OCI-LY1 (cell line): ENCODE measurements at regions not wholly inside any gene's neighbourhood (a gene's known extent, or its start where the extent isn't known, plus 50 kb on each side); places are given as distances from the start of the nearest gene placed in this dataset.

ENCODE experiments used
- EZH2 ChIP-seq: fragments of 200-600 bp; sonication (generic), shearing (Covaris generic); IDR thresholded peaks from 2 replicates; pipeline ENCODE4 v1.8.0; 2017; ENCODE audit warnings: borderline replicate concordance, mixed run types, mild to moderate bottlenecking, antibody characterized with exemption, low read length, moderate library complexity, mixed read lengths
- TF ChIP-seq, protein P1 (sequence below): fragments of 200-600 bp; sonication (generic), shearing (Covaris generic); IDR thresholded peaks from 2 replicates; pipeline ENCODE4 v1.5.1; 2017; ENCODE audit warnings: mild to moderate bottlenecking, antibody characterized with exemption, low read length, moderate library complexity, mixed read lengths

DNA sequence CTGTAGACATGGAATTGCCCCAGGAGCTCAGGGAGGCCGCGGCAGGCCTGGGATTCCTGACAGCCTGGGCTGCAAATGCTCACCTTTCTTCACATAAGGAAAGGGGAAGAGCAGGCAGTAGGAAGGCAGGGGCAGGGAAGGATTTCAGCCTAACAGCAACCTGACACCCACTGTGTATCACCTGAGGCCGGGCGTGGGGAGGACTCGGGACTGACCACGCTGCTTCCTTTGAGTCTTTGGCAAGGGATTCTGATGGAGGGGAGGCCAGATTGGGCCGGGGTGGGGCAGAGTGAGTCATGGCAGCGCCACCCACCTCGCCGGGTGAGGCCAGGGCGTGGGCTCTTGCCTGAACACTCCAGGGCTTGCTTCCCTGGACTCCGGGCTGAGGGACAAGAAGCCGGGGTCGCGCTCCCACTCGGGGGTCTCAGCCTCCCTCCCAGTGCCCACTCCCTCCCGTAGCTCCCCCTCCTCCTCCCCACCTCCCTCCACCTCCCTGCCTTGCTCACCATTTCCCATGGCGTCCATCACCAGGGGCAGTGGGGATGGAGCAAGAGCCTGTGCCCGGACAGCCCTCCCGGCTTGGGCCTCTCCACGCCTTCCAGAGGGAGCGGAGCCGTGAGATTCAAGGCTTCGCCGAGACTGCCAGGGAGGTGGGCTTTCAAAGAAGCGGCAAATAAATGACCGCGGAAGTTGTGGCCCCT lies 247.9 kb upstream of the RTL1 start:
- TF ChIP-seq EZH2 = no peak
- TF ChIP-seq, protein P1, sequence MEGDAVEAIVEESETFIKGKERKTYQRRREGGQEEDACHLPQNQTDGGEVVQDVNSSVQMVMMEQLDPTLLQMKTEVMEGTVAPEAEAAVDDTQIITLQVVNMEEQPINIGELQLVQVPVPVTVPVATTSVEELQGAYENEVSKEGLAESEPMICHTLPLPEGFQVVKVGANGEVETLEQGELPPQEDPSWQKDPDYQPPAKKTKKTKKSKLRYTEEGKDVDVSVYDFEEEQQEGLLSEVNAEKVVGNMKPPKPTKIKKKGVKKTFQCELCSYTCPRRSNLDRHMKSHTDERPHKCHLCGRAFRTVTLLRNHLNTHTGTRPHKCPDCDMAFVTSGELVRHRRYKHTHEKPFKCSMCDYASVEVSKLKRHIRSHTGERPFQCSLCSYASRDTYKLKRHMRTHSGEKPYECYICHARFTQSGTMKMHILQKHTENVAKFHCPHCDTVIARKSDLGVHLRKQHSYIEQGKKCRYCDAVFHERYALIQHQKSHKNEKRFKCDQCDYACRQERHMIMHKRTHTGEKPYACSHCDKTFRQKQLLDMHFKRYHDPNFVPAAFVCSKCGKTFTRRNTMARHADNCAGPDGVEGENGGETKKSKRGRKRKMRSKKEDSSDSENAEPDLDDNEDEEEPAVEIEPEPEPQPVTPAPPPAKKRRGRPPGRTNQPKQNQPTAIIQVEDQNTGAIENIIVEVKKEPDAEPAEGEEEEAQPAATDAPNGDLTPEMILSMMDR = no peak
